Skeletal muscle tissue (tissue), 3 donors: ENCODE measurements at regions not wholly inside any gene's neighbourhood (a gene's known extent, or its start where the extent isn't known, plus 50 kb on each side); places are given as distances from the start of the nearest gene placed in this dataset.

Experiments
- H3K27ac ChIP-seq: one replicate; pipeline ENCODE4 v1.7.0; 2013; ENCODE audit warnings: mild to moderate bottlenecking, low read depth, low read length, inconsistent platforms
- H3K27me3 ChIP-seq, 3 donors: one replicate each; pipeline ENCODE4 v1.7.0; 2013; ENCODE audit warnings: low read length in 3 of 3; ENCODE audit not compliant: control insufficient read depth in 3 of 3, insufficient read depth in 3 of 3
- H3K36me3 ChIP-seq, 3 donors: one replicate each; pipeline ENCODE4 v1.7.0; 2013; ENCODE audit warnings: low read length in 3 of 3; ENCODE audit not compliant: control insufficient read depth in 3 of 3, insufficient read depth in 3 of 3
- H3K4me1 ChIP-seq, 3 donors: one replicate each; pipeline ENCODE4 v1.7.0; 2013; ENCODE audit warnings: low read length in 3 of 3, mild to moderate bottlenecking in 3 of 3; ENCODE audit not compliant: control insufficient read depth in 3 of 3, insufficient read depth in 3 of 3
- H3K4me3 ChIP-seq, 3 donors: one replicate each; pipeline ENCODE4 v1.7.0; 2013; ENCODE audit warnings: low read length in 3 of 3
- H3K9ac ChIP-seq, 3 donors: one replicate each; pipeline ENCODE4 v1.7.0; 2013; ENCODE audit warnings: low read length in 3 of 3, mild to moderate bottlenecking in 3 of 3, moderate library complexity in 2 of 3, low read depth in 1 of 3
- H3K9me3 ChIP-seq, 3 donors: one replicate each; pipeline ENCODE4 v1.7.0; 2013; ENCODE audit warnings: low read length in 3 of 3; ENCODE audit not compliant: control insufficient read depth in 3 of 3
- donor health status: Osteomylitis.

DNA sequence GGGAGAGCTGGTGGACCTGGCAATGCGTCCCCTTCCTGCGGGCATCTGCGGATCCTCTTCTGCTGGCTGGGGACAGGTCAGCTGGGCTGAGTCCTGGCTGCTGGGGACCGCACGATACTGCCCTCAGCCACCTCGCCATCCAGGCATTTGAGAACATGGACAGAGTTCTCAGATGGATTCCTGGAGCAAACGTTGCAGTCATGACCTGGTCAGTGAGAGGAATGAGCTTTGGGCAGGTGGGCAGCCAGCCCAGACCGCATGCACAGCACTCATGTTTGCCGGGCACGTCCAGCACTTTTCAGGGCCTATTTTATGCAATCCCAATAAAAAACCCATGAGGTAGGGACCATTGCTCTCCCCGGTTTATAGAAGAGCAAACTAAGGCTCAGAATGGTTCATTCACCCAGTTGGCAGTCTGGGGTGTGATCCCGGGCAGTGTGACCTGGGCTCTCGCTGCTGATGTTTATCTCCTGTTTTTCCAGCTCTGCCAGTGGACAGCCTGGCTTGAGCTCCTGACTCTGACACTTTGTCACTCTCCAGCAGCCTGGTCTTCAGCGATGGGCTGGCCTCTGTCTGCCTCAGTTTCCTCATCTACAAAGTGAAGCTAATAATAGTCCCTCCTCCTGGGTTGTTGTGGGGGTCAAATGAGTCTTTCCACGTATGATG lies 294.7 kb downstream of the IRF8 start:
- no peak overlapping the region for H3K9ac ChIP-seq
- H3K4me3 ChIP-seq, result no peak overlapping the region
- no peak overlapping the region for H3K27ac ChIP-seq
- no peaks in the 10 kb centered on the region for H3K36me3 ChIP-seq
- H3K9me3 ChIP-seq, result no peaks in the 10 kb centered on the region
- no peaks in the 10 kb centered on the region for H3K4me1 ChIP-seq
- H3K27me3 ChIP-seq, result peaks cover 45 to 67% (median 64%) of the 10 kb centered on the region in 3 donors

GRCh38 chr16:86195863-86196630 lies 297.1 kb downstream of the IRF8 start:
- Histone ChIP-seq H3K27ac (no peak overlapping the region), H3K9ac (no peak overlapping the region), H3K27me3 (peaks cover 51 to 78% (median 72%) of the 10 kb centered on the region in 3 donors), H3K9me3 (no peaks in the 10 kb centered on the region), H3K36me3 (no peaks in the 10 kb centered on the region), H3K4me1 (no peaks in the 10 kb centered on the region), H3K4me3 (no peak overlapping the region)

GRCh38 chr16:86196687-86197391 lies 297.9 kb downstream of the IRF8 start:
- H3K36me3 ChIP-seq, result no peaks in the 10 kb centered on the region
- no peak overlapping the region for H3K4me3 ChIP-seq
- no peak overlapping the region for H3K27ac ChIP-seq
- H3K4me1 ChIP-seq, result no peaks in the 10 kb centered on the region
- H3K9me3 ChIP-seq, result no peaks in the 10 kb centered on the region
- no peak overlapping the region for H3K9ac ChIP-seq
- peaks cover 54 to 79% (median 71%) of the 10 kb centered on the region in 3 donors for H3K27me3 ChIP-seq

GRCh38 chr16:86198206-86199118 lies 299.5 kb downstream of the IRF8 start:
- no peak overlapping the region for H3K9ac ChIP-seq
- no peak overlapping the region for H3K27ac ChIP-seq
- H3K36me3 ChIP-seq, result no peaks in the 10 kb centered on the region
- H3K4me1 ChIP-seq, result no peaks in the 10 kb centered on the region
- H3K27me3 ChIP-seq, result peaks cover 47 to 79% (median 73%) of the 10 kb centered on the region in 3 donors
- H3K9me3 ChIP-seq, result no peaks in the 10 kb centered on the region
- H3K4me3 ChIP-seq, result no peak overlapping the region

GRCh38 chr16:86199182-86199581 lies 300.2 kb downstream of the IRF8 start:
- no peak overlapping the region for H3K4me3 ChIP-seq
- H3K9me3 ChIP-seq, result no peaks in the 10 kb centered on the region
- no peaks in the 10 kb centered on the region for H3K36me3 ChIP-seq
- H3K27ac ChIP-seq, result no peak overlapping the region
- H3K27me3 ChIP-seq, result peaks cover 46 to 75% (median 74%) of the 10 kb centered on the region in 3 donors
- H3K9ac ChIP-seq, result no peak overlapping the region
- H3K4me1 ChIP-seq, result no peaks in the 10 kb centered on the region

DNA sequence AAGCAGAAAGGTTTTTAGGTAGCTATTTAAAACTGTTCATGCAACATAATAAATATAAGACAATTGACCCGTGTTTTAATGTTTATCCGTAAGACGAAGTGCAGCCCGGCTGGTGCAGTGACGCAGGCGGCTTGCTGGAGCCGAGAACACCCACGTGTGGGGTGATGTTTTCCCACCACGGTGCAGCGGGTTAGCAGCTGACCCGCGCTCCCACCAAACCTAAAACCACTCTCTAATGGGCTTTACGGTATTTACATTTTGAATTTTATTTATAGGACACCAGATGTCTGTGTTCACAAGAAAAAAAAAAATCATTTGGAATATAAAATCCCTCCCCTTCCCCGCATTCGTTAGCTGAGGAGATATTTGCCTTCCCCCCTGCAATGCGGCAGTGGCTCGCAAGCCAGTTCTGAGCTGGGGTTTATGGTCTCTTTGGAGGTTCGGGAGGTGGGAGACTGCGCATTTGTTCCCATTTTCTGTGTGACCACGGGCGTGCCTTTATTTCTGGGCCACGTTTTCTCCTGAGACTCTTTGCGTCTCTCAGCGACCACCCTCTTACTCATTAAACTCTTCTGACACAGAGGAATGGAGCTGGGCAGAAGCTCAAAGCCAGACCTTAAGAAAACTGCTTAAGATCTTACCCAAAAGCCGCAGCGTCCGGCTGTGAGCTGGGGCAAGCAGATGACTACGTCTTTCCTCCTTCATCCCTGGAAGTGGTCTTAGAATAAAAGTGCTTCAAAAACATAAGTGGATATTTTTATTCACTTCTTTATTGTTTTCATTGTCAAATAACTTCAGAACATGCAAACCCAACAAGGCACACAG lies 301.1 kb downstream of the IRF8 start:
- no peak overlapping the region for H3K9ac ChIP-seq

DNA sequence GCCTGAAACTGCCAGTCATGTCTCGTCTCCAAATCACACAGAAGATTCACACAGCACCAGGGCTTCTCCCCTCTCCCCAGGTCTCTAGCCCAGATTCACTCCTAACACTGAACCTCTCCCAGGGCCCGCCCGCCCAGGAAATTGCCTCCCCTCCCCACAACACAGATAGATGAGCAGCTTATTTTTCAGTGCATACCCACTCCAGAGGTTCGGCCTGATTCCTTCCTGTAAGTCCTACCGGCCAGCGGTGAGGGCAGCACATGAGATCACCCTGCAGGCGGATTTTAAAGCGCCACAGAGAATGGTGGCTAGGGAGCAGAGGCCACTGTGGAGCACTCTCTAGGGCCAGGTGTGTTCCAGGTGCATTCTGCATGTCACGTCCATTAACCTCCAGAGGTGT lies 301.8 kb downstream of the IRF8 start:
- Histone ChIP-seq H3K27ac (no peak overlapping the region), H3K36me3 (no peaks in the 10 kb centered on the region), H3K4me3 (no peak overlapping the region), H3K27me3 (peaks cover 38 to 65% (median 62%) of the 10 kb centered on the region in 3 donors), H3K9ac (no peak overlapping the region), H3K4me1 (no peaks in the 10 kb centered on the region), H3K9me3 (no peaks in the 10 kb centered on the region)

More for the DNA sequence above, 301.1 kb downstream of the IRF8 start:
- Histone ChIP-seq H3K27me3 (peaks cover 42 to 69% (median 65%) of the 10 kb centered on the region in 3 donors), H3K4me1 (no peaks in the 10 kb centered on the region), H3K4me3 (no peak overlapping the region), H3K27ac (no peak overlapping the region), H3K9me3 (no peaks in the 10 kb centered on the region), H3K36me3 (no peaks in the 10 kb centered on the region)

DNA sequence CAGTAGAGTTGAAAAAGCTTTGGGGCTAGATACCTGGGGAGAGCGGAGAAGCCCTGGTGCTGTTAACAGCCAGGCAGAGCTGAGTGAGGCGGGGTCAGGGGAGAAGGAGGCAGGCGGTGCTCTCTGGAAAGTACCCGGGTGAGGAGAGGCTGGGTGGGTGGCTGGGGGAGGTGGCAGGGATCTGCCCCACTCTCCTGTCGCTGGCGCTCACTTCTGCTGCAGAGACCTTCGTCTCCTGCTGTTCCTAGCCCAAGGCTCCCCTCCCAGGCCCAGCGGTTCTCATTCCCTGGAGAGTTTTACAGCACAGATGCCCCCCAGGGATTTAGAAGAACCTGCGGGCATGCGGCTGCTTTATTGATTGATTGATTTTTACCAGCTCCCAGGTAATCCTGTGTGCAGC lies 302.8 kb downstream of the IRF8 start:
- Histone ChIP-seq H3K9me3 (no peaks in the 10 kb centered on the region), H3K36me3 (no peaks in the 10 kb centered on the region), H3K4me3 (no peak overlapping the region), H3K27me3 (peaks cover 37 to 60% (median 52%) of the 10 kb centered on the region in 3 donors), H3K4me1 (no peaks in the 10 kb centered on the region), H3K27ac (no peak overlapping the region), H3K9ac (no peak overlapping the region)

DNA sequence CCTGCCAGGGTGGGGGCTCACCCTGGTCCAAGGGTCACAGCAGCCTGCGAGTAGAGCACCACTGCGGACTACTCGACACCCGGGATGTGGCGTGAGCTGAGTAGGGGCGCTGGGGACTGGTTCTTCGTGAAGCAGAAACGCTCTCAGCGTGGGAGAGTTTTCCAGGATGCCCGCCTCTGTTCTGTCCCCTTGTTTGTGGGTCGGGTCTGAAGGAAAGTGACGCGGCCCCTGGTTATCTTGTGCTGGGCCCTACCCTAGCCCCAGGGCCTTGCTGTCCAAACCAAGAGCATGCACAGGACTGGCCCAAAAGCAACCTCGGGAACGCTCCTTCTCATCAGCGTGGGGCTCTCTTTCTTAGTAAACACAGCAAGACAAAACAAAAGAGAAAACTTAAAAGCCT lies 303.3 kb downstream of the IRF8 start:
- no peak overlapping the region for H3K4me3 ChIP-seq

More for the DNA sequence above, 303.3 kb downstream of the IRF8 start:
- Histone ChIP-seq H3K27ac (no peak overlapping the region), H3K27me3 (peaks cover 34 to 60% (median 49%) of the 10 kb centered on the region in 3 donors), H3K4me1 (no peaks in the 10 kb centered on the region), H3K9me3 (no peaks in the 10 kb centered on the region), H3K9ac (no peak overlapping the region), H3K36me3 (no peaks in the 10 kb centered on the region)
